Breast epithelium (tissue), 3 donors: ENCODE measurements at regions not wholly inside any gene's neighbourhood (a gene's known extent, or its start where the extent isn't known, plus 50 kb on each side); places are given as distances from the start of the nearest gene placed in this dataset.

Experiments used
- POLR2A ChIP-seq: fragments of 450-650 bp; IDR thresholded peaks from one replicate; pipeline ENCODE4 v1.6.1; 2016; ENCODE audit warnings: antibody characterized with exemption, mild to moderate bottlenecking, moderate library complexity
- POLR2AphosphoS5 ChIP-seq, 3 donors: sonication (generic); formaldehyde crosslinking; IDR thresholded peaks; one replicate each; pipeline ENCODE4 v1.6.1; 2017; ENCODE audit warnings: antibody characterized with exemption in 3 of 3
- TF ChIP-seq, protein P1 (sequence below), 3 donors: fragments of 450-650 bp; IDR thresholded peaks; one replicate each; pipeline ENCODE4 v1.5.1; 2016 to 2017; ENCODE audit warnings: antibody characterized with exemption in 3 of 3, mild to moderate bottlenecking in 3 of 3, moderate library complexity in 3 of 3

DNA sequence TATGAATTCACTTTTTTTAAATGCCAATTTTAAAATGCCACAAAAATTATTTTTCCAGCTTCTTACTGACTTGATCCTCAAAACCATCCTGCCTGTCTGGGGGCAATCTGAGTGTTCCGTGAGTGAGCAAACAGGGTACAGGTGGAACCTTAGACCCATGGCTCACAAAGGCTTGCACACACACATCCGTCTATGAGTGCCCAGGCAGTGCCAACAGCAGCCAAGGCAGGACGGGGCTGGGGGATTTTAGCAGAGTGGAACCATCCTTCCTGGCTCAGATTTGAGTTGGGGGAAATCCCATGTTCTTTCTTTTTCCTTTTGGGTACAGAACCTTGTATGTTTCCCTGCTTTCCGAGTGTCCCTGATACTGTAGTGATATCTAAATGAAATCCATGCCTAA lies 377.7 kb upstream of the MGMT start:
- TF ChIP-seq POLR2AphosphoS5 (IDR thresholded peaks at IDR 0.05) (no peak), POLR2A (no peak)
- TF ChIP-seq, protein P1, sequence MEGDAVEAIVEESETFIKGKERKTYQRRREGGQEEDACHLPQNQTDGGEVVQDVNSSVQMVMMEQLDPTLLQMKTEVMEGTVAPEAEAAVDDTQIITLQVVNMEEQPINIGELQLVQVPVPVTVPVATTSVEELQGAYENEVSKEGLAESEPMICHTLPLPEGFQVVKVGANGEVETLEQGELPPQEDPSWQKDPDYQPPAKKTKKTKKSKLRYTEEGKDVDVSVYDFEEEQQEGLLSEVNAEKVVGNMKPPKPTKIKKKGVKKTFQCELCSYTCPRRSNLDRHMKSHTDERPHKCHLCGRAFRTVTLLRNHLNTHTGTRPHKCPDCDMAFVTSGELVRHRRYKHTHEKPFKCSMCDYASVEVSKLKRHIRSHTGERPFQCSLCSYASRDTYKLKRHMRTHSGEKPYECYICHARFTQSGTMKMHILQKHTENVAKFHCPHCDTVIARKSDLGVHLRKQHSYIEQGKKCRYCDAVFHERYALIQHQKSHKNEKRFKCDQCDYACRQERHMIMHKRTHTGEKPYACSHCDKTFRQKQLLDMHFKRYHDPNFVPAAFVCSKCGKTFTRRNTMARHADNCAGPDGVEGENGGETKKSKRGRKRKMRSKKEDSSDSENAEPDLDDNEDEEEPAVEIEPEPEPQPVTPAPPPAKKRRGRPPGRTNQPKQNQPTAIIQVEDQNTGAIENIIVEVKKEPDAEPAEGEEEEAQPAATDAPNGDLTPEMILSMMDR (IDR thresholded peaks at IDR 0.05): no peak
